Dedifferentiated amniotic fluid mesenchymal stem cell (primary cell): ENCODE measurements at regions not wholly inside any gene's neighbourhood (a gene's known extent, or its start where the extent isn't known, plus 50 kb on each side); places are given as distances from the start of the nearest gene placed in this dataset.

Source experiments
- DNase-seq: peaks from one replicate; pipeline ENCODE4 v3.0.0-alpha.2; 2016; ENCODE audit errors: extremely low spot score

DNA sequence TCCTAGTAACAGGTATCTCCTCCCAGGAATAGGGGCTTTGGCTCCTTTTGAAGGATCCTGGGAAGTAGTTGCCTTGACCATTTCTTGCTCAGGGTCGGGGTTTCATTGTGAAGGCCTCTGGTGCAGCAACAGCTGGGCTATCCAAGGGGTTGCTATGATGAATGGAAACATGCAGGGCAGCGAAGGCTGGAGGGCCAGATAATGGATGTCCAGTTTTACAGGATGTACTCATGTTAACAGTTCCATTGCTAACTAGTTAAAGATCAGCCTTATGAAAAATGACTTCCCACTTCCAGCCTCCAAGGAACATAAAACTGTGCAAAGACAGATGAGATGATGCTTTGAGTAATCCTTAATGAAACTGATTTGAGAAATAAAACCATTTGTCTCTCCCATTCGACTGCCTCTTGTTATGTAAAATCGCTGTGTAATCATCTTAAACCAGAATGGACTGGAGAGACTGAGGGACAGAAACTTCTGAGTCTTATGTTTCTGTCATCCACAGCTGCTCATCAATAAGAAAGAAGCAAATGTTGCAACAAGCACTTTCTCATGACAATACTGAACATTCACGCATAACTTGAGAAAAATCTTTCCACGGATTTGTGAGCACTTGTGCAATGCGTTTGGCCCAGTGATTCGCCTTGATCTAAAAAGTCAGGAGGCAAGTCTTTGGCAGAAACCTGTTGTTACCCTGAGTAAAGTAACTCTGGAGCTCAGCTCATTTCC, 473.5 kb upstream of the RGMA start:
- DNase-seq = no peak

DNA sequence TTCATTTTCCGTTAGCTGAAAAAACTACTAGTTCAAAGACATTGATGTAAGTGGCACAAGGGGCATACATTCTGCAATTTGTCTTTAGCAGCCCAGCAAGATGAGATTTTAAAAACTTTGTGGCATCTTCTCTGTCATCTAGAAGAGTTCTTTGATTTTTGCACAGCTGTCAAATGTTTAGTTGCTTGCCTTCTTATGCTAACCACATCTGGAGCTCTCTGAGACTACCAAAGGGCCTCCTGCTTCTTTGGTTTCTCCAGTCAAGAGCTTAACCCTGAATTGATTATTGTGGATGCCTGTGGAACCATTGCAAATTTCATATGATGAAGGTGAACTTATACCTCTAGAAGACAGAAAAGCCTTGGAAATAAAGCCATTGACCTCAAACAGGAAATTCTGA, 468.7 kb upstream of the RGMA start:
- no peak for DNase-seq

DNA sequence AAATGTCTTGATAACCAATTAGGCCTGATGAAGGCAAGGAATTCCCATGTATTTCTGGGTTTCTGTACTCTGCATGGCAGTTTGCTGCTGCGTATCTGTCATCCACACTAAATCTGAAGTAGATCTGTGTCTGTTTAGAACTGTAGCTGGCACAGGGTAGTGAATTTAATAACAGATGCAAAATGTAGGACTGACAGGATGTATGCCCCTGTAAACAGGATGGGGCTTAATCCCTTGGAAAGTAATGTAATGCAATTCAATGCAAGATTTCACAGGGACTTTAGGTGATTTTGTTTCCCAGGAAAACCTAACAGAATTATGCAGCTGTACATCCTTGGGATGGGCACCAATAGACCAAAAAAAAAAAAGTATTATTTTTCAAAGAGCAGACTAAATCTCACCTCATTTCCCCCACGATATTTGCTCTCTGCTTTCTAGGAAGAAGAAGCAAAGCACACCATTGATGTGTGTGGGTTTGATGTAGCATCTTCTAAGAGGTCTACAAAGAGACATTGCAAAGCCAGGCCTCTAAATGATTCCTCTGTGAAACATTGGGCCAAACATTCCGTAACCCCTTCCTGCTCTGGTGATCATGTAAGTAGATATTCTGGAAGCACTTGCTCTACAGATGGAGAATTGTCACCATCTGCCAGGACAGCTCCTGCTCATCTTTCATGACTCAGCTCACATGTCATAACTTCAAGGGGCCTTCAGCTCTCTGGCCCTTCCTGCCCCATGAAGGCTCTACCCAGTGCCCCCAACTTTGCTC, 464.3 kb upstream of the RGMA start:
- DNase-seq = no peak

DNA sequence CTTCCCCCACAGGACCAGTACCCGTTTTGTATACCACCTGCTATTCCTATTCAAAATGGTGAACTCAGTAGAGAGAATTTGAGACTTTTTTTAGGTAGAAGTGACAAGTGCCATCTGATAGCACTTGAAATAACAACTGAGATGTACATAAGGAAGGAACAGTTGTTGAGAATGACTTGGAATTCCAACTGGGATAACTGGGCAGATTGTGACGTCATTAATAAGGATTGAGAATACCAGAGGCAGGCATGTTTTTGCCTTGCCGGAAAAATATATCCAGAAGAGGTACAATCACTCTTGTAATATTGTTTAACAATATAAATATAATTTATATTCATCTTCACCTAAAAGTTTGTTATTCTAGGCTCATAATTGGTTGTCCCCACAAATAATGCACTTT, 454.1 kb upstream of the RGMA start:
- DNase-seq = no peak

DNA sequence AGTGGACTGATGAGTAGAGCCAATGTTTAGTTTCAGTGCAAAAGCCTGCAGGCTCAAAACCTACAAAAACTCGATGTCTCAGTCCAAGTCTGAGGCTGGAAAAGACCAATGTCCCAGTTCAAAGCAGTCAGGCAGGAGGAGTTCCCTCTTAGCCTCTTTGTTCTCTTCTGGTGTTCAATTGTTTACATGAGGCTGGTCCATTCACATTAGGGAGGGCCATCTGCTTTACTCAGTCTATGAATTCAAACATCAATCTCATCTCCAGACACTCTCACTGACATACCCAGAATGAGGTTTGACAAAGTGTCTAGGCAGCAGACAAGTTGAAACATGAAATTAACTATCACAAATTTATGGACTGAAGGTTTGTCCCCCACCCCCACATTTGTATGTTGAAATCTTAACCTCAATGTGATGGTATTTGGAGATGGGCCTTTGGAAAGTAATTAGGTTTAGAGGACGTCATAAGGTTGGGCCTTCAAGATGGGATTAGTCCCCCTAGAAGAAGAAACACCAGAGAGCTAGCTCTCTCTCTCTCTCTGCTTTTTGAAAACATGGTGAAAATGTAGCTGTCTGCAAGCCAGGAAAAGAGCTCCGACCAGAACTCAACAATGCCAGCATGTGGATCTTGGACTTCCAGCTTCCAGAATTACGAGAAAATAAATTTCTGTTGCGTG, 438.5 kb upstream of the RGMA start:
- no peak for DNase-seq

DNA sequence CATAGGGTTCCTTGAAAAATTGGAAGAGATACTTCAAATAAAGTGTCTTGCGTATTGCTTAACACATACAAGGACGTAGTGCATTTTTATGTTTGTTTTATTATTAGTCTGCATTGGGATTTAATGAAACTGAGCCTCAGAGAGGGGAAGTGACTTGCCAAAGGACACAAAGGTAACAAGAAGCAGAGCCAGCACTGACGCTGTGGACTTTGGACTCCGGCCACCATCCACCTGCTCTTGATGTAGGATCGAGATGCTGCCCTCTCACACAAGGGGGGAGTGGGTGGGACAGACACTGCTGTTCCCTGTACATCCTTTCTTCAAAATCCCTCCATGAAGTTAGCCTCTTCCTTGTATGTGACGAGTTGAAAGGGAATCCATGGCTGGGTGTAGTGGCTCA, 435.4 kb upstream of the RGMA start:
- no peak for DNase-seq

DNA sequence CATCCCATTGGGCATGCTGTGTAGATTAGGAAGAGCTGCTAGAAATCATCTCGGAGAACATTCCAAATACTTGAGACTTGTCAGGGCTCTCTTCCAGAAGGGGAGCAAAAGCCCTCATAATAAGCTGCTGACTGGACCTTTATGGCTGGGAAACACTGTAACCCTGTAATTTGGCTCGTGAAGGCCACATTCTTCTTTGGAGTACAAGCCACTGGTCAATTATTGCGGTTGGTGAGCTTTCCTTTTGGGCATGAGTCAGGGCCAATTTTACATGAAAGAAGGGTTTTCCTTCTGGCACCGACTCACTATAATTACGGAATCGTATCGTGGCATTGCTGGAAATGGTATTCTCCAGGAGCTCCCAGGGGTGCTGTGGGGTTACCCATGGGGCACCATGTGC, 434.5 kb upstream of the RGMA start:
- no peak for DNase-seq

DNA sequence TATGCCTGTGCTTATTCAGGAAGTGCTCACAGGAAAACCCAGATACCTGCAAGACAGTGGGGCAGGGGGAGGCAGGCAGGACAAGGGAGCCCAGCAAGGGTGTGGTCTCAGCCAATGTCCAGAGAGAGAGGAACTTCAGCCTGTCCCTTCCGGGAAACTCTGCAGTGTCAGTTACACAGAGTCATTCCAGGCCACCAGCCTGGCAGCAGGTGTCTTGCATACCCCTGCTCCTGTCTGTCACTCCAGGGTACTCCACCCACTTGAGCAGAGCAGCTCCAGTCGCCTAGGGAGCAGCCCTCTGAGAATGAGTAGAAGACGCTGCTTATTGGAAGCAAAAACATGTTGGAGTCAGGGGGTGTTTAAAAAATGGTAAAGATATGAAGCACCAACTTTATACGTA, 431.2 kb upstream of the RGMA start:
- DNase-seq = no peak

DNA sequence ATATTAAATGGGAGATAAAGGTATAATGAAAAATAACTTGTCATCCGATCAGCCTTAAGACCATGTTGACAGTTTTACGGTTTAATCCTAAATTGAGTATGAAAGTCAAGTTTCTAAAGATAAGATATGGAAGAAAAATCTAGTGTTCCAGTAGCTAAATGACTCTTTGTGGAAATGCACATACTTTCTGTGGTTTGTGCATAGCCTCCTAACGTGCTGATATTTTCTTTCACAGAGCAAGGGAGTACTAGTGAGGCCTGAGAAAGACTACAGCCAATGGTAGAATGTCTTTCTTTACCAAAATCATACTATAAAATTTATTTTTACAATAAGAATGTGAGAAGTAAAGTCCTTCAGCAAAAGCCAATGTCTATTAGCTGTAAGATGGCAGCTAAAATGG, 430.6 kb upstream of the RGMA start:
- no peak for DNase-seq

DNA sequence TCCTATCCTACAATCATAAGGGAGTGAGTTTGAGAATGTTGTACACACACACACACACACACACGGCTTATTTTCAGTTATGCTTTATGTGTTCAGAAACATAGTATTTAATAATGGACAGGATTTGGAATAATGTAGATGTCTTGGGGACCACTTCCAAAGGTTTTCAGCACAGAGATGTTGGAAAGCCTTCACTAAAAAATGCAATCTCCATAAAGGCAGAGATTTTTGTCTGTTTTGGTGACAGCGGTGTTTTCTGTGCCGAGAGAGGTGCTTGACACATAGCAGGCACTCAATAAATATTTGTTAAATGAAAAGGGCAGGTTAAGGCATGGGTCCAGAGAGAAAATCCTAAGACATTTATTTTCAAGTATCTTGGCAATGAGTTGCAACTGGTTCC, 428.2 kb upstream of the RGMA start:
- DNase-seq = no peak

DNA sequence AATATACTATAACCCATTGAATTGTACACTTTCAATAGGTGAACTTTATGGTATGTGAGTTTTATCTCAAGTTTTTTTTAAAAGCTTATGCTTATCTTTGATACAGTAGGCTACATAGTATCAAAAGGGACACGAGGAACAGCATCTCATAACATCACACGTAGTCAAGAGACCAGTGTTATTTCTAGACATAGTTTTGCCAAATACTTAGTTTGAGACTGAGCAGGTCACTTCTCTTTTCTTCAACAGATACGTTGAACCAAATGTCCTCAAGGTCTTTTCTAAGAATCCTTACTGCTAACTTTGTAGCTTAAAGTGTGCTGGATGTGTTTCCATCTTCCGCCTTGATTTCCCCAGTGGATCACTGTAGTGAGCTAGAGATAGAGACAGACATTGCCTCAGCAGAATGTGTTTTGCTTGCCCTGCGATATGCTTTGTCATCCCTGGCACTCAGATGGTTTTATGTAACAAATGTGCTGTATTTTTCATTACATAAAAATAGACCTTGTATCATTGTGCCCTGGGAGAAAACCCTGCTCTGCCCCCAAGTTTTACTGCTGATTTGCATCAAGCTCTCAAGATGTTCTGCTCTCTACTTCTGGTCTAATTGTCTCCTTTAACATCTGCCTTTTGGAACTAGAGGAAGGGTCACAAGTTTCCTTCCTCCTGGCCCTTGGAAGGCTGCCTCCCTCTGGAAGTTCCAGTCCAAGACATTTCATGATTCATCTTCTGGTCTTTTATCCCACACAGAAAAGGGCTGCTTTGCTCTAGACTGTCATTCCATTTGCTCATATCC, 426.4 kb upstream of the RGMA start:
- DNase-seq = no peak

DNA sequence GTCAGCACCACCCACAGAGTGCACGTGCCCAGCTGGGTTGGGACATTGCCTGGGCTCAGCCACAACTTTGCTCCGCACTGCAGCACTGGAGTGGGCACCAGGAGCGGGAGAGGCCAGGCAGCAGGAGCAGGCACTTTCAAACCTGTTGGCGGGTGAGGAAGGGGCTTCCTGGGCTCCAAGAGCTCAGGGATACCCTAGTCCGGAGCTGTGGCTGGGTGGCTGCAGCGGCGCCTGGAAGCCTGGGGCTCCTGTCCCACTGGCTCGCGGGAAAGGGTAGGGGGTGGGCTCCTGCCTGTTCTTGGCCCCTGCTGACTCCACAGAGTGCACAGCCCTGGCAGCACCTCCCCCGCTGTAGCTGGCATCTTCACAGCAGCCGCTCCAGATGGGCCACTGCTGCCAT, 417.6 kb upstream of the RGMA start:
- DNase-seq = no peak

DNA sequence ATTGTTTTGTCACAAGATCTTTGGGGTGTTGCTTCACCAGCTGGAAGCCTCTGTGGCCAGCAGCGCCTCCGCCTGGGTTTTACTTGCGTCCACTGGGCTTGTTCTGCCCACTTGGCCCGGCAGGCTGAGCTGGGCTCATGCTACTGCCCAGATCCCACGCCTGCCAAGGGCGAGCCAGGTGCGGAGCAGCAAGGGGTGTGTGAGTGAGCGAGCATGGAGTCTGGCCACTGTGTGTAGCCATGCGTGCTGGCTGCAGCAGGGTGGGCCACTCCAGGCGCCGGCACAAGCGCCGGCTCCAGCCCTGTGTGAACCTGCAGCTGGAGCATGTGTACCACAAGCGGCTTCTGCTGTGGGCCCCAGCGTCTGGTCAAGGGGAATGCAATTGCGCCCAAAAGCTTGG, 416.5 kb upstream of the RGMA start:
- no peak for DNase-seq

DNA sequence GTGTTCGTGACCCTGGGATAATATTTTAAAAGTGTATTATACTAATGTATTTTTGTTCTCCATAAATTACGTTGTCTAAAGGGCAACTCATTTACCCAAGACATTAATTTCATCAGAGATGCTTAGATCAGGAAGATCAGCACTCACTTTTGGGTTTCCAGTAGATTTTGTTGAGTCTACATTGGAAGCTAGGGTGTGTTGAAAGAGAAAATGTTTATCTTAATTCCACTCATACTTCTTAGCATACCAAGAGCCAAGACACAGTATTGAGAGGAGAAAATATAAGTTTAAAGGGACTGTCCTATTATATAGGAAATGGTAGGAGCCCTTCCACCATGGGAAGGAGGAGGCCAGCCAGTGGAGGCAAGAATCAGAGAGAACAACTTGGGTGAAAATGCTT, 412.9 kb upstream of the RGMA start:
- no peak for DNase-seq

DNA sequence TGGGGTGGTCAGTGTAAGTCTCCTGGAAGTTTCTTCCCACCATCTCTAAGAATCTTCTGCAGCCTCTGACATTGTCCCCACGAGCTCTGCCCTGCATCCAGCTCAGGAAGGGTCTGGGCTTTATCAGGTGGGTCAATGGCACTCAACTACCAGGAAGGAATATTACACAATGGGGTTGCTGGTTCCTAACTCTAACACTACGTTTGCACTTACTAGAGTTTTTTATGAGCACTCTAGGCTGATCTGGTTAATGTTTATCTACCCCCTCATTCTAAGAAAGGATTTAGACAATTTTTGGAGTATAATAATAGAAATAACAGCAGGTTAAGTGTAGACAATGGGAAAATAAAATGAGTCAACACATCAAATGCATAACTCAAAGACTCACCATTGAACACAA, 411.1 kb upstream of the RGMA start:
- DNase-seq = no peak

DNA sequence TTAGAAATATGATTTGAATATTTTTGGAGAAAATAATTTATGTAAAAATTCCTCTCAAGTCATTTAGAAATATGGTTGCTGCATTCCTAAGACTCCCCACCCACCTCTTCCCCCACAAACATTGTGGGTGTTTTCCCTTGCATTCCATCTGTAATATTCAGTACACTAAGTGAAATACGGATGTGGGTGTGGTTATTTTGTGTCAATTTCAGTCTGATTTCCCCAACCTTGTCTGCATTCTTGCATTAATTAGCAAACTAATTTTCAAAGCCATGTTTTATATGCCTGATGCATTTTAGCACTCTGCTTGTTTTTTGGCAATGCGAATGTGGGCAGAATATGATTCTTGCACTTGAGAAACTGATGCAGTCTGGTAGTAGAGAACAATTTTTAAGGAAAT, 408.3 kb upstream of the RGMA start:
- DNase-seq = no peak

DNA sequence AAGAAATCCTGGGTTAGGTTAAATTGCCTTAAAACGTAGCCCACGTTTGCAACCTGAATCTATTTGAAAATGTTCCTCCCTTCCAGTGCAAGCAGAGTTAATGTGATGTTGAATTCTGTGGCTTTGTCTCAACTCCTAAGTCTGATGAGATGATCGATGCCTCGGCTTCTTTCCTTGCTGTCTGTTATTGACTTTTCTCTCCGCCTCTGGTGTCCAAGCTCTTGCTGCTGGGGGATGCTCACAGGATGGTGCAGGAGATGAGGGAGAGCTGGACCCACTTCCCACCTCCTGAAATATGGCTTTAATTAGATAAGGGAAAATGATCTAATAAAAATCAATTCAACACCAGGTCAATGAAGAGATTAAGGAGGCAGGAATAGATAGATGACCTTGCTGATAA, 407.9 kb upstream of the RGMA start:
- DNase-seq = no peak

DNA sequence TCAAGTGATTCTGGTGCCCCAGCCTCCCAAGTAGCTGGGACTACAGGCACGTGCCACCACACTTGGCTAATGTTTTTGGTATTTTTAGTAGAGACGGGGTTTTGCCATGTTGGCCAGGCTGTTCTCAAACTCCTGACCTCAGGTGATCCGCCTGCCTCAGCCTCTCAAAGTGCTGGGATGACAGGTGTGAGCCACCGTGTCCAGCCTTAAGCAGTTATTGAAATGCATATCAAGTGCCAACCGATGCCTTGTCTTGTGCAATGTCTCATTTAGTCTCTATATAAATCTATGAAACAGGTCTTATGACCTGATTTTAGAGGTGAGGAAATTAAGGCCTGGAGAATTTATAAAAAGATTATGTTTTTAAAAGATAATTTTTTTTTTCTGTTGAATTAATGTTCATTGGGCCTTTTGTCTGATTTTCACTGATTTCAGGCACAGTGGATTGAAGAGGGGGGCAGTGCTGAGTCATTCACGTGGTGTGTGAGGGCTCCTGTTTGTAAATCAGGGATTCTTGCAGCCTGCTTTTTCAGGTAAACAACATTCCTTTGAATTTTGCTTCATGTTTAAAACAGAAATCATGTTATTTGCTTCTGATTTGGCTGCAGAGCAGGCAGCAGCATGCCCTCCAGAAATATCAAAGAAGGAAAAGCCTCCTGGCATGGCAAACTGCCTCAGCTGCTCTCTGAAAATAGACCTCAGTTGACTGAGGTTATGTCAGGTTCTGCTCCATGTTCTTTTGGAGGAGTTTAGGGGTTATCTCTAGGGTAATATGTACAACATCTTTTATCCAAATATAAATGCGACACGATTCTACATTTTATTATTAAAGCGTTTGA, 407.0 kb upstream of the RGMA start:
- no peak for DNase-seq

DNA sequence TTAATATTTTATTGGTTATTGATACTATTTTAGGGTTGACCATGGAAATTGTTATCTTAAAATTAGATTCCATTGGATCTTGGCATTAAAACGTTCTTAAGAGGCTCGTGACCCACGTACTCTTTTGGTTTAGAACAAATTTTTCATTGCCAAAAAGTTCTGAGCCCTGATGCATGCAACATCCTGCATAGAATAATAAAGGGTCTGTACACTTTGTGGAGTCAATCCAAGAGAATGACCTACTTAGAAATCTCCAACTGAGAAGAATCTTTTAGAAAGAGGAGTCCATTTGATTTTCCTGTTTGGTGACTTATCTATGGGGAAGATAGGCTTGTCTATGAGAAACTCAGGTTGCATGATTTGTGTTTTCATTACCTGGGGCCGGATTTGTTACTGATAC, 404.2 kb upstream of the RGMA start:
- DNase-seq = no peak

DNA sequence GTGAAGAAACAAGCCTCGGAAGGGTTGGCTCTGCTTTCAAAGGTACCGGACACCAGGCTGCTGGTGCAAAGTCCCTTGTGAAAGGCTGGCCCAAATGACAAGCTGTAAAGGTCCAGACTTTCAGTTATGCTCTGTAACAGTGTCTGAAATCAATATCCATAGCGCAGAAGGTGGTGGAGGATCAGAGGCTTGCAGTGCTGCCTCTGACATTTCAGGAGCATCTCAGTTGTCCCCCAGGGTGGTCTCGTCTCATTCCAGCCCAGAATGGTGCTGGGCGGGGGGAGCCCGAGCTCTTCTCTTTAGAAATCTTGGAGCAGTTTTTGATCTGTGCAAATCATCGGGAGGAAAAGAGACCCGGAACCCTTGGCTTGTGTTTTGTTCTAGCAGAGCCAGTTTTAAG, 402.3 kb upstream of the RGMA start:
- no peak for DNase-seq

DNA sequence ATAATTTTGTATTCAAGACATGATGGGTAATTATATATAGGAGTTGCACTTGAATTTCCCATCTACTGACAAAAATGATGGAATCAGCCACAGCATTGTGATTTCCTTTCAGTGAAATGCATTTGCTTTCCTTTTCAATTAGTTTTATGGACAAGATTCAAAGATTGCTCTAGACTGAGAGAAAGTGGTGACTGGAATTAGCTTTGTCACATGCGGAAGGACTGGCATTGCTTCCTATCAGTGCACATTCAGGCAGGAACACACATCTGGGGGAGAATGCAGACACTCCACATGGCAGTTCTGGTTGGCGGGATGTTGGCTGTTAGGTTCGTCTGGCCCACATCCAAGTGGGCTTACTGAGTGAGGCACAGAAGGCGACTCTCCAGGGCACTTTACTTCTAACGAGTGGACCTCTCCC, 399.3 kb upstream of the RGMA start:
- no peak for DNase-seq
